Neural cell (in vitro differentiated cells): ENCODE measurements at regions not wholly inside any gene's neighbourhood (a gene's known extent, or its start where the extent isn't known, plus 50 kb on each side); places are given as distances from the start of the nearest gene placed in this dataset.

ENCODE experiments used
- H2AFZ ChIP-seq: fragments of 200-600, 300-800 bp; sonication (generic), shearing (Covaris generic); 2 replicates; pipeline ENCODE4 v1.6.0; 2014; ENCODE audit warnings: low read depth, mild to moderate bottlenecking, antibody characterized with exemption, low read length, moderate library complexity
- H3F3A ChIP-seq: fragments of 200-600 bp; shearing (Covaris generic); 2 replicates; pipeline ENCODE4 v1.6.1; 2016; ENCODE audit warnings: mild to moderate bottlenecking, moderate library complexity, mixed read lengths, antibody characterized with exemption, low read length; ENCODE audit not compliant: insufficient read depth, poor library complexity, severe bottlenecking
- H3K27ac ChIP-seq: fragments of 200-600, 300-800 bp; sonication (generic), shearing (Covaris generic); 2 replicates; pipeline ENCODE4 v1.5.1; 2014; ENCODE audit warnings: mild to moderate bottlenecking, low read length, moderate library complexity
- H3K27me3 ChIP-seq: fragments of 300-800, 200-600 bp; sonication (generic), shearing (Covaris generic); 2 replicates; pipeline ENCODE4 v1.6.0; 2014; ENCODE audit warnings: mild to moderate bottlenecking, low read depth, low read length, moderate library complexity; ENCODE audit not compliant: insufficient read depth
- H3K36me3 ChIP-seq: fragments of 300-800, 200-600 bp; sonication (generic), shearing (Covaris generic); 2 replicates; pipeline ENCODE4 v1.5.1; 2014; ENCODE audit warnings: mild to moderate bottlenecking, antibody characterized with exemption, low read length, moderate library complexity; ENCODE audit not compliant: insufficient read depth
- H3K4me2 ChIP-seq: fragments of 300-800, 200-600 bp; sonication (generic), shearing (Covaris generic); 2 replicates; pipeline ENCODE4 v1.6.0; 2014; ENCODE audit warnings: mild to moderate bottlenecking, low read length
- H3K4me3 ChIP-seq: fragments of 300-800, 200-600 bp; sonication (generic), shearing (Covaris generic); 2 replicates; pipeline ENCODE4 v1.5.1; 2014; ENCODE audit warnings: mild to moderate bottlenecking, low read length, moderate library complexity
- H3K79me2 ChIP-seq: fragments of 200-600 bp; shearing (Covaris generic); replicated peaks from 2 replicates; pipeline ENCODE4 v1.6.0; 2014; ENCODE audit warnings: mild to moderate bottlenecking, low read length, moderate library complexity; ENCODE audit not compliant: insufficient read depth
- H3K9ac ChIP-seq: fragments of 300-800, 200-600 bp; sonication (generic), shearing (Covaris generic); 2 replicates; pipeline ENCODE4 v1.6.1; 2016; ENCODE audit warnings: mild to moderate bottlenecking, low read length, mixed read lengths
- H3K9me2 ChIP-seq: fragments of 200-600 bp; shearing (Covaris generic); 2 replicates; pipeline ENCODE4 v1.6.1; 2016; ENCODE audit warnings: mild to moderate bottlenecking, low read length, mixed read lengths; ENCODE audit not compliant: insufficient read depth
- H3K9me3 ChIP-seq: fragments of 200-600, 300-800 bp; sonication (generic), shearing (Covaris generic); 2 replicates; pipeline ENCODE4 v1.6.1; 2016; ENCODE audit warnings: mild to moderate bottlenecking, mixed run types, low read length, moderate library complexity, mixed read lengths
- H4K20me1 ChIP-seq: fragments of 200-600 bp; shearing (Covaris generic); 2 replicates; pipeline ENCODE4 v1.6.1; 2016; ENCODE audit warnings: mild to moderate bottlenecking, mixed run types; ENCODE audit not compliant: insufficient read depth
- EP300 ChIP-seq: fragments of 450-650 bp; conservative IDR thresholded peaks from 2 replicates; pipeline ENCODE4 v1.6.1; 2014; ENCODE audit warnings: antibody characterized with exemption, mild to moderate bottlenecking, moderate library complexity; ENCODE audit not compliant: poor library complexity, severe bottlenecking
- EZH2 ChIP-seq: fragments of 200-600, 300-800 bp; shearing (Covaris generic), sonication (generic); IDR thresholded peaks from 2 replicates; pipeline ENCODE4 v1.6.1; 2014; ENCODE audit warnings: antibody characterized with exemption, low read length, borderline replicate concordance, mild to moderate bottlenecking; ENCODE audit not compliant: insufficient read depth, poor library complexity, severe bottlenecking
- MXI1 ChIP-seq: fragments of 450-650 bp; conservative IDR thresholded peaks from 2 replicates; pipeline ENCODE4 v1.6.1; 2014; ENCODE audit warnings: antibody characterized with exemption, mild to moderate bottlenecking; ENCODE audit not compliant: poor library complexity, severe bottlenecking
- POLR2AphosphoS5 ChIP-seq: IDR thresholded peaks from 2 replicates; pipeline ENCODE4 v1.6.1; 2012
- RAD21 ChIP-seq: fragments of 450-650 bp; conservative IDR thresholded peaks from 2 replicates; pipeline ENCODE4 v1.6.1; 2014; ENCODE audit warnings: antibody characterized with exemption, mild to moderate bottlenecking, moderate library complexity
- REST ChIP-seq: IDR thresholded peaks from 2 replicates; pipeline ENCODE4 v1.6.1; 2012; ENCODE audit warnings: borderline replicate concordance
- SMC3 ChIP-seq: fragments of 450-650 bp; conservative IDR thresholded peaks from 2 replicates; pipeline ENCODE4 v1.6.1; 2014; ENCODE audit warnings: antibody characterized with exemption, mild to moderate bottlenecking, moderate library complexity; ENCODE audit not compliant: poor library complexity
- TAF1 ChIP-seq: IDR thresholded peaks from 2 replicates; pipeline ENCODE4 v1.6.1; 2012; ENCODE audit warnings: low read depth
- TF ChIP-seq, protein P1 (sequence below): fragments of 450-650 bp; IDR thresholded peaks from 2 replicates; pipeline ENCODE4 v1.5.1; 2014; ENCODE audit warnings: antibody characterized with exemption, mild to moderate bottlenecking, moderate library complexity; ENCODE audit not compliant: poor library complexity, severe bottlenecking

- Histone ChIP-seq H3K9me3 (no peaks in the 10 kb centered on the region), H3F3A (no peaks in the 10 kb centered on the region), H2AFZ (no peak overlapping the region), H3K36me3 (no peaks in the 10 kb centered on the region), H3K4me2 (no peak overlapping the region), H3K9ac (no peak overlapping the region), H3K9me2 (no peaks in the 10 kb centered on the region), H4K20me1 (no peaks in the 10 kb centered on the region), H3K79me2 (no peaks in the 10 kb centered on the region), H3K4me3 (no peak overlapping the region), H3K27ac (no peak overlapping the region), H3K27me3 (no peaks in the 10 kb centered on the region)
- TF ChIP-seq EZH2 (no peak), RAD21 (no peak), SMC3 (no peak), MXI1 (no peak), TAF1 (no peak), REST (no peak), POLR2AphosphoS5 (no peak), EP300 (no peak)
- TF ChIP-seq, protein P1, sequence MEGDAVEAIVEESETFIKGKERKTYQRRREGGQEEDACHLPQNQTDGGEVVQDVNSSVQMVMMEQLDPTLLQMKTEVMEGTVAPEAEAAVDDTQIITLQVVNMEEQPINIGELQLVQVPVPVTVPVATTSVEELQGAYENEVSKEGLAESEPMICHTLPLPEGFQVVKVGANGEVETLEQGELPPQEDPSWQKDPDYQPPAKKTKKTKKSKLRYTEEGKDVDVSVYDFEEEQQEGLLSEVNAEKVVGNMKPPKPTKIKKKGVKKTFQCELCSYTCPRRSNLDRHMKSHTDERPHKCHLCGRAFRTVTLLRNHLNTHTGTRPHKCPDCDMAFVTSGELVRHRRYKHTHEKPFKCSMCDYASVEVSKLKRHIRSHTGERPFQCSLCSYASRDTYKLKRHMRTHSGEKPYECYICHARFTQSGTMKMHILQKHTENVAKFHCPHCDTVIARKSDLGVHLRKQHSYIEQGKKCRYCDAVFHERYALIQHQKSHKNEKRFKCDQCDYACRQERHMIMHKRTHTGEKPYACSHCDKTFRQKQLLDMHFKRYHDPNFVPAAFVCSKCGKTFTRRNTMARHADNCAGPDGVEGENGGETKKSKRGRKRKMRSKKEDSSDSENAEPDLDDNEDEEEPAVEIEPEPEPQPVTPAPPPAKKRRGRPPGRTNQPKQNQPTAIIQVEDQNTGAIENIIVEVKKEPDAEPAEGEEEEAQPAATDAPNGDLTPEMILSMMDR, result no peak
Observed at GRCh38 chr3:28674212-28674611, 325.6 kb upstream of the AZI2 start.

- H3K9ac ChIP-seq, result no peak overlapping the region
- H3F3A ChIP-seq, result no peaks in the 10 kb centered on the region
Observed at GRCh38 chr3:28677581-28677980, 329.0 kb upstream of the AZI2 start.

More at GRCh38 chr3:28677581-28677980, 329.0 kb upstream of the AZI2 start:
- Histone ChIP-seq H3K79me2 (no peaks in the 10 kb centered on the region), H2AFZ (no peak overlapping the region), H3K9me2 (no peaks in the 10 kb centered on the region), H3K36me3 (no peaks in the 10 kb centered on the region), H3K27ac (no peak overlapping the region), H3K4me3 (no peak overlapping the region), H4K20me1 (no peaks in the 10 kb centered on the region), H3K9me3 (no peaks in the 10 kb centered on the region), H3K27me3 (no peaks in the 10 kb centered on the region), H3K4me2 (no peak overlapping the region)
- TF ChIP-seq SMC3 (no peak), MXI1 (no peak), EZH2 (no peak), REST (no peak), POLR2AphosphoS5 (no peak), TAF1 (no peak)
- TF ChIP-seq, protein P1, result no peak
